NAMALWA (cell line): ENCODE measurements at regions not wholly inside any gene's neighbourhood (a gene's known extent, or its start where the extent isn't known, plus 50 kb on each side); places are given as distances from the start of the nearest gene placed in this dataset.

Experiments
- DNase-seq: peaks from one replicate; pipeline ENCODE4 v3.0.0-alpha.2; 2015; ENCODE audit warnings: low spot score

- no peak for DNase-seq
Observed at GRCh38 chr9:81256368-81256767, 433.0 kb downstream of the TLE1 start.

GRCh38 chr9:81250606-81251005 is 438.7 kb downstream of the TLE1 start:
- DNase-seq: no peak

- DNase-seq: no peak
Observed at GRCh38 chr9:81250041-81250440, 439.3 kb downstream of the TLE1 start.

- DNase-seq: no peak
Observed at GRCh38 chr9:81245254-81245956, 443.9 kb downstream of the TLE1 start.

- DNase-seq: no peak
Observed at GRCh38 chr9:81244631-81245030, 444.7 kb downstream of the TLE1 start.

- no peak for DNase-seq
Observed at GRCh38 chr9:81242866-81243265, 446.5 kb downstream of the TLE1 start.

- no peak for DNase-seq
Observed at GRCh38 chr9:81239388-81239787, 450.0 kb downstream of the TLE1 start.

GRCh38 chr9:81237565-81238231 is 451.6 kb downstream of the TLE1 start:
- DNase-seq: no peak

- no peak for DNase-seq
Observed at GRCh38 chr9:81234924-81235610, 454.3 kb downstream of the TLE1 start.

GRCh38 chr9:81231011-81231410 is 458.3 kb downstream of the TLE1 start:
- no peak for DNase-seq

GRCh38 chr9:81227507-81228245 is 461.7 kb downstream of the TLE1 start:
- DNase-seq: no peak

GRCh38 chr9:81225596-81225995 is 463.8 kb downstream of the TLE1 start:
- DNase-seq: no peak

- DNase-seq: no peak
Observed at GRCh38 chr9:81224166-81225081, 464.9 kb downstream of the TLE1 start.

- DNase-seq: no peak
Observed at GRCh38 chr9:81214975-81215374, 474.4 kb downstream of the TLE1 start.

GRCh38 chr9:81213456-81213855 is 475.9 kb downstream of the TLE1 start:
- no peak for DNase-seq

- no peak for DNase-seq
Observed at GRCh38 chr9:81211741-81212140, 477.6 kb downstream of the TLE1 start.

- DNase-seq: no peak
Observed at GRCh38 chr9:81207651-81208050, 481.7 kb downstream of the TLE1 start.

- DNase-seq: no peak
Observed at GRCh38 chr9:81202292-81202691, 487.1 kb downstream of the TLE1 start.

- DNase-seq: no peak
Observed at GRCh38 chr9:81195206-81195605, 494.1 kb downstream of the TLE1 start.

GRCh38 chr9:81193362-81194339 is 495.7 kb downstream of the TLE1 start:
- DNase-seq: no peak
